Activated CD8-positive, alpha-beta memory T cell treated with anti-CD3 and anti-CD28 coated beads, Interleukin-2, amount 50 U/mL, for 4 hours (primary cell): ENCODE measurements at regions not wholly inside any gene's neighbourhood (a gene's known extent, or its start where the extent isn't known, plus 50 kb on each side); places are given as distances from the start of the nearest gene placed in this dataset.
A peak's percentile ranks its signal among the peaks of the same experiment; 100 is the strongest.

ENCODE experiments used
- DNase-seq: peaks from one replicate; pipeline ENCODE4 v3.0.0-alpha.2; 2020

- no peak for DNase-seq
Observed at GRCh38 chr6:8275667-8276066, 159.7 kb downstream of the SLC35B3 start.

GRCh38 chr6:8274226-8274625, 161.1 kb downstream of the SLC35B3 start:
- no peak for DNase-seq

- DNase-seq = no peak
Observed at GRCh38 chr6:8269872-8270454, 165.4 kb downstream of the SLC35B3 start.

- DNase-seq = no peak
Observed at GRCh38 chr6:8269094-8269493, 166.3 kb downstream of the SLC35B3 start.

- DNase-seq = no peak
Observed at GRCh38 chr6:8268606-8269005, 166.3 kb upstream of the EEF1E1 start.

GRCh38 chr6:8268156-8268555, 165.8 kb upstream of the EEF1E1 start:
- no peak for DNase-seq

GRCh38 chr6:8260610-8261009, 158.3 kb upstream of the EEF1E1 start:
- DNase-seq = no peak

- DNase-seq = no peak
Observed at GRCh38 chr6:8246403-8246802, 144.1 kb upstream of the EEF1E1 start.

GRCh38 chr6:8245726-8246125, 143.4 kb upstream of the EEF1E1 start:
- DNase-seq = no peak

- no peak for DNase-seq
Observed at GRCh38 chr6:8243475-8243874, 141.1 kb upstream of the EEF1E1 start.

- no peak for DNase-seq
Observed at GRCh38 chr6:8242885-8243284, 140.5 kb upstream of the EEF1E1 start.

- no peak for DNase-seq
Observed at GRCh38 chr6:8240301-8240700, 138.0 kb upstream of the EEF1E1 start.

- DNase-seq = no peak
Observed at GRCh38 chr6:8238773-8239683, 136.7 kb upstream of the EEF1E1 start.

GRCh38 chr6:8237668-8238067, 135.3 kb upstream of the EEF1E1 start:
- no peak for DNase-seq

GRCh38 chr6:8236956-8237355, 134.6 kb upstream of the EEF1E1 start:
- DNase-seq = no peak

- DNase-seq = no peak
Observed at GRCh38 chr6:8234321-8234720, 132.0 kb upstream of the EEF1E1 start.

GRCh38 chr6:8231956-8232355, 129.6 kb upstream of the EEF1E1 start:
- DNase-seq = no peak

- DNase-seq = no peak
Observed at GRCh38 chr6:8229915-8230756, 127.8 kb upstream of the EEF1E1 start.

GRCh38 chr6:8225113-8225512, 122.8 kb upstream of the EEF1E1 start:
- DNase-seq = no peak

GRCh38 chr6:8223678-8224077, 121.3 kb upstream of the EEF1E1 start:
- DNase-seq = no peak

GRCh38 chr6:8219352-8219943, 117.1 kb upstream of the EEF1E1 start:
- peak; percentile 20 for DNase-seq

GRCh38 chr6:8218861-8219260, 116.5 kb upstream of the EEF1E1 start:
- DNase-seq = no peak

- no peak for DNase-seq
Observed at GRCh38 chr6:8215631-8216030, 113.3 kb upstream of the EEF1E1 start.
